CD14-positive monocyte (primary cell): ENCODE measurements at regions not wholly inside any gene's neighbourhood (a gene's known extent, or its start where the extent isn't known, plus 50 kb on each side); places are given as distances from the start of the nearest gene placed in this dataset.

Source experiments
- DNase-seq, 3 donors: peaks; one replicate each; pipeline ENCODE4 v3.0.0-alpha.2; 2011 to 2022
- H2AFZ ChIP-seq: 2 replicates; pipeline ENCODE4 v1.6.0; 2012; ENCODE audit warnings: mild to moderate bottlenecking, low read depth, low read length, inconsistent platforms; ENCODE audit not compliant: insufficient read depth, poor library complexity, severe bottlenecking
- H3K27ac ChIP-seq, 2 donors: 1 replicate in 1 of 2; 2 replicates in 1 of 2; pipeline ENCODE4 v1.5.1; 2012 to 2013; ENCODE audit warnings: low read length in 2 of 2, control low read depth in 1 of 2, inconsistent platforms in 1 of 2, low read depth in 1 of 2, mild to moderate bottlenecking in 1 of 2
- H3K27me3 ChIP-seq, 2 donors: one replicate each; pipeline versions ENCODE4 v1.6.0 to v1.6.1; 2011 to 2013; ENCODE audit warnings: low read length in 2 of 2; ENCODE audit not compliant: control insufficient read depth in 2 of 2, insufficient read depth in 2 of 2
- H3K36me3 ChIP-seq, 2 donors: replicated peaks in 1 of 2; 1 replicate in 1 of 2; 2 replicates in 1 of 2; pipeline versions ENCODE4 v1.5.1 to v1.6.1; 2012 to 2013; ENCODE audit warnings: low read length in 2 of 2, control low read depth in 1 of 2, inconsistent platforms in 1 of 2, mild to moderate bottlenecking in 1 of 2; ENCODE audit not compliant: insufficient read depth in 2 of 2, control insufficient read depth in 1 of 2
- H3K4me1 ChIP-seq, 2 donors: 1 replicate in 1 of 2; 2 replicates in 1 of 2; pipeline versions ENCODE4 v1.5.1 to v1.6.1; 2012 to 2013; ENCODE audit warnings: low read length in 2 of 2, control low read depth in 1 of 2, inconsistent platforms in 1 of 2, mild to moderate bottlenecking in 1 of 2, moderate library complexity in 1 of 2; ENCODE audit not compliant: insufficient read depth in 2 of 2, control insufficient read depth in 1 of 2
- H3K4me2 ChIP-seq: replicated peaks from 2 replicates; pipeline ENCODE3; 2012; ENCODE audit warnings: low read length, moderate library complexity, mild to moderate bottlenecking; ENCODE audit not compliant: poor library complexity, severe bottlenecking; ENCODE audit errors: extremely low read depth
- H3K4me3 ChIP-seq, 3 experiments: fragments of 200-600 bp in 1 of 3; sonication (generic) in 1 of 3; replicated peaks in 1 of 3; 1 replicate in 2 of 3; 2 replicates in 1 of 3; pipeline ENCODE4 v1.5.1; 2011 to 2013; ENCODE audit warnings: low read length in 3 of 3, mild to moderate bottlenecking in 3 of 3, control low read depth in 2 of 3, low read depth in 2 of 3, inconsistent platforms in 1 of 3, moderate library complexity in 1 of 3
- H3K79me2 ChIP-seq: 2 replicates; pipeline ENCODE4 v1.6.0; 2012; ENCODE audit warnings: mild to moderate bottlenecking, control low read depth, inconsistent platforms, low read length, moderate library complexity; ENCODE audit not compliant: insufficient read depth
- H3K9ac ChIP-seq: 2 replicates; pipeline ENCODE4 v1.6.0; 2017; ENCODE audit warnings: low read length, mild to moderate bottlenecking; ENCODE audit not compliant: insufficient read depth, poor library complexity, severe bottlenecking
- H3K9me3 ChIP-seq, 2 donors: replicated peaks in 1 of 2; 1 replicate in 1 of 2; 2 replicates in 1 of 2; pipeline versions ENCODE4 v1.5.1 to v1.6.1; 2012 to 2013; ENCODE audit warnings: low read length in 2 of 2, control low read depth in 1 of 2; ENCODE audit not compliant: control insufficient read depth in 1 of 2, insufficient read depth in 1 of 2
- H4K20me1 ChIP-seq: 2 replicates; pipeline ENCODE4 v1.6.0; 2012; ENCODE audit warnings: mild to moderate bottlenecking, low read length, control low read depth, moderate library complexity; ENCODE audit not compliant: insufficient read depth
- H3K27ac Mint-ChIP-seq, 7 donors: one replicate each; pipeline ENCODE4 v1.8.0; 2020; ENCODE audit warnings: mild to moderate bottlenecking in 7 of 7, mixed read lengths in 7 of 7, moderate library complexity in 6 of 7, inconsistent platforms in 2 of 7
- H3K27me3 Mint-ChIP-seq, 3 donors: one replicate each; pipeline ENCODE4 v1.8.0; 2021 to 2022; ENCODE audit warnings: low read depth in 3 of 3, mild to moderate bottlenecking in 3 of 3, mixed read lengths in 3 of 3, moderate library complexity in 3 of 3, inconsistent platforms in 1 of 3
- H3K36me3 Mint-ChIP-seq, 2 donors: one replicate each; pipeline ENCODE4 v1.8.0; 2020; ENCODE audit warnings: mixed read lengths in 2 of 2, inconsistent platforms in 1 of 2, mild to moderate bottlenecking in 1 of 2
- H3K4me1 Mint-ChIP-seq: one replicate; pipeline ENCODE4 v1.8.0; 2020; ENCODE audit warnings: mild to moderate bottlenecking, mixed read lengths
- H3K4me3 Mint-ChIP-seq, 2 donors: one replicate each; pipeline ENCODE4 v1.8.0; 2020; ENCODE audit warnings: mild to moderate bottlenecking in 2 of 2, mixed read lengths in 2 of 2, moderate library complexity in 1 of 2
- H3K9me3 Mint-ChIP-seq, 7 donors: one replicate each; pipeline ENCODE4 v1.8.0; 2020 to 2022; ENCODE audit warnings: mixed read lengths in 7 of 7, mild to moderate bottlenecking in 6 of 7, moderate library complexity in 6 of 7, inconsistent platforms in 2 of 7
- WGBS: methylation state at CpG from one replicate; pipeline ENCODE4 v1.1.5; 2013; ENCODE audit warnings: missing lambda C conversion rate; ENCODE audit not compliant: insufficient coverage; 5-methylcytosine and 5-hydroxymethylcytosine counted together
- intact Hi-C, 2 donors: fragments of 100-400 bp; cut with micrococcal nuclease; formaldehyde crosslinking; loops; one replicate each; pipeline versions ENCODE4 v1.15.0 to v1.15.1; 2023
- TF ChIP-seq, protein P1 (sequence below): fragments of 200-600 bp; IDR thresholded peaks from one replicate; pipeline ENCODE4 v1.8.0; 2022; ENCODE audit warnings: antibody characterized with exemption, mild to moderate bottlenecking

DNA sequence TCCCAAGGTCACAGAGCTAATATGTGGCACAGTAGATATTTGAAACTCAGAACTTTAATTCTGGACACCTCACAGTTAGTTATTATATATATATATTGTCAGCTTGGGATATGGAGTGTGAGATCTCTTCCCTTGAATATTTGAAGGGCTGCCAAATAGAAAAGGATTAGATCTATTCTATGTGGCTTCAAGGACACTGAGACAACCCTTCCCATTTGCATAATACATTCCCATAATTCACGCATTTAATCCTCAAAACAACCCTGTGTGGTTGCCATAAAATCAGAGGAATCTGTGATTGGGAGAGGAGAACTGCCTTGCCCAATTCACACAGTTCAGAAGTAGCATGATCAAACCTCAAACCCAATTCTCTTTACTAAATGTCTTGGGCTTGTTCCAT is 365.8 kb upstream of the DYNLRB2 start:
- Histone ChIP-seq H3K9me3 (no peaks in the 10 kb centered on the region), H2AFZ (no peak overlapping the region), H3K79me2 (no peaks in the 10 kb centered on the region), H3K36me3 (no peaks in the 10 kb centered on the region), H3K27me3 (no peaks in the 10 kb centered on the region), H3K27ac (no peak overlapping the region), H3K4me2 (no peak overlapping the region), H4K20me1 (no peaks in the 10 kb centered on the region), H3K4me1 (no peaks in the 10 kb centered on the region), H3K4me3 (no peak overlapping the region), H3K9ac (no peak overlapping the region)
- H3K36me3 Mint-ChIP-seq = no peaks in the 10 kb centered on the region
- no CpG with 5 or more reads among the region's 1 CpG for WGBS
- no peak overlapping the region for H3K4me3 Mint-ChIP-seq
- DNase-seq = no peak
- H3K27me3 Mint-ChIP-seq = peaks cover 0 to 3% (median 0%) of the 10 kb centered on the region in 3 donors
- TF ChIP-seq, protein P1, sequence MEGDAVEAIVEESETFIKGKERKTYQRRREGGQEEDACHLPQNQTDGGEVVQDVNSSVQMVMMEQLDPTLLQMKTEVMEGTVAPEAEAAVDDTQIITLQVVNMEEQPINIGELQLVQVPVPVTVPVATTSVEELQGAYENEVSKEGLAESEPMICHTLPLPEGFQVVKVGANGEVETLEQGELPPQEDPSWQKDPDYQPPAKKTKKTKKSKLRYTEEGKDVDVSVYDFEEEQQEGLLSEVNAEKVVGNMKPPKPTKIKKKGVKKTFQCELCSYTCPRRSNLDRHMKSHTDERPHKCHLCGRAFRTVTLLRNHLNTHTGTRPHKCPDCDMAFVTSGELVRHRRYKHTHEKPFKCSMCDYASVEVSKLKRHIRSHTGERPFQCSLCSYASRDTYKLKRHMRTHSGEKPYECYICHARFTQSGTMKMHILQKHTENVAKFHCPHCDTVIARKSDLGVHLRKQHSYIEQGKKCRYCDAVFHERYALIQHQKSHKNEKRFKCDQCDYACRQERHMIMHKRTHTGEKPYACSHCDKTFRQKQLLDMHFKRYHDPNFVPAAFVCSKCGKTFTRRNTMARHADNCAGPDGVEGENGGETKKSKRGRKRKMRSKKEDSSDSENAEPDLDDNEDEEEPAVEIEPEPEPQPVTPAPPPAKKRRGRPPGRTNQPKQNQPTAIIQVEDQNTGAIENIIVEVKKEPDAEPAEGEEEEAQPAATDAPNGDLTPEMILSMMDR = no peak
- H3K9me3 Mint-ChIP-seq = peaks cover 0 to 4% (median 1%) of the 10 kb centered on the region in 7 donors
- intact Hi-C loops = no loop called here
- H3K4me1 Mint-ChIP-seq = no peaks in the 10 kb centered on the region
- H3K27ac Mint-ChIP-seq = no peak overlapping the region

DNA sequence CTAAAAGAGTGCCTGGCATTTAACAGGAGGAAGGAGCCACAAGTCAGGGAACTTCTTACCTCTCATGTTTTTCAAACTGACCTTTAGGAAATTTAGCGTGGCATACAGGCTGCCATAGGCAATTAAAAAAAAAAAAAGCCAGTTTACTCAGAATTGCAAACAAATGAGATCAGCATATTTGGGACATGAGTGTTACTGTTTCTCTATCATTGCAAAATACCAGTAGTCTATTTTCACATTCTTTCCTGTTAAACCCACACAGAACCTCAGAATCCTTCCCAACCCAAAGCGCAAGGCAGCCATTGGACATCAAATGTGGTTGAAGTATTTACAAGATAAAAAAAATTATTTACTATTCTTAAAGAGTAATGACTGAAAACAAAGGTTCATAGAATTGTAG is 366.4 kb upstream of the DYNLRB2 start:
- Histone ChIP-seq H4K20me1 (no peaks in the 10 kb centered on the region), H3K36me3 (no peaks in the 10 kb centered on the region), H3K4me2 (no peak overlapping the region), H3K9ac (no peak overlapping the region), H2AFZ (no peak overlapping the region), H3K4me1 (no peaks in the 10 kb centered on the region), H3K27ac (no peak overlapping the region), H3K9me3 (no peaks in the 10 kb centered on the region), H3K79me2 (no peaks in the 10 kb centered on the region), H3K27me3 (no peaks in the 10 kb centered on the region), H3K4me3 (no peak overlapping the region)
- Mint-ChIP-seq H3K9me3 (peaks cover 0 to 4% (median 1%) of the 10 kb centered on the region in 7 donors), H3K4me1 (no peaks in the 10 kb centered on the region), H3K27ac (no peak overlapping the region), H3K4me3 (no peak overlapping the region), H3K27me3 (peaks cover 0 to 3% (median 0%) of the 10 kb centered on the region in 3 donors), H3K36me3 (no peaks in the 10 kb centered on the region)
- no peak for DNase-seq
- intact Hi-C loops = no loop called here
- WGBS = no CpG with 5 or more reads among the region's 2 CpGs
- TF ChIP-seq, protein P1 = no peak
